ENCODE measurements at regions not wholly inside any gene's neighbourhood (a gene's known extent, or its start where the extent isn't known, plus 50 kb on each side); places are given as distances from the start of the nearest gene placed in this dataset.

- Histone ChIP-seq H3K4me3 (ENCODE audit: low read length) (no peak overlapping the region), H3K9ac (ENCODE audit: low read length) (no peak overlapping the region), H3K4me1 (ENCODE audit: control insufficient read depth, insufficient read depth, low read length) (no peaks in the 10 kb centered on the region), H3K36me3 (ENCODE audit: control insufficient read depth, insufficient read depth, low read length) (no peaks in the 10 kb centered on the region), H3K27me3 (ENCODE audit: control insufficient read depth, insufficient read depth, low read length) (no peaks in the 10 kb centered on the region), H3K9me3 (ENCODE audit: control insufficient read depth, low read length) (no peaks in the 10 kb centered on the region)
Observed at GRCh38 chr7:94288096-94288495, 106.6 kb upstream of the COL1A2 start.

GRCh38 chr7:94289071-94289470, 105.6 kb upstream of the COL1A2 start:
- Histone ChIP-seq H3K9me3 (ENCODE audit: control insufficient read depth, low read length) (no peaks in the 10 kb centered on the region), H3K4me3 (ENCODE audit: low read length) (no peak overlapping the region), H3K9ac (ENCODE audit: low read length) (no peak overlapping the region), H3K27me3 (ENCODE audit: control insufficient read depth, insufficient read depth, low read length) (no peaks in the 10 kb centered on the region), H3K36me3 (ENCODE audit: control insufficient read depth, insufficient read depth, low read length) (no peaks in the 10 kb centered on the region), H3K4me1 (ENCODE audit: control insufficient read depth, insufficient read depth, low read length) (no peaks in the 10 kb centered on the region)

GRCh38 chr7:94294471-94295131, 100.1 kb upstream of the COL1A2 start:
- Histone ChIP-seq H3K27me3 (ENCODE audit: control insufficient read depth, insufficient read depth, low read length) (no peaks in the 10 kb centered on the region), H3K4me1 (ENCODE audit: control insufficient read depth, insufficient read depth, low read length) (peaks cover 5% of the 10 kb centered on the region), H3K9ac (ENCODE audit: low read length) (no peak overlapping the region), H3K9me3 (ENCODE audit: control insufficient read depth, low read length) (no peaks in the 10 kb centered on the region), H3K4me3 (ENCODE audit: low read length) (no peak overlapping the region), H3K36me3 (ENCODE audit: control insufficient read depth, insufficient read depth, low read length) (no peaks in the 10 kb centered on the region)

DNA sequence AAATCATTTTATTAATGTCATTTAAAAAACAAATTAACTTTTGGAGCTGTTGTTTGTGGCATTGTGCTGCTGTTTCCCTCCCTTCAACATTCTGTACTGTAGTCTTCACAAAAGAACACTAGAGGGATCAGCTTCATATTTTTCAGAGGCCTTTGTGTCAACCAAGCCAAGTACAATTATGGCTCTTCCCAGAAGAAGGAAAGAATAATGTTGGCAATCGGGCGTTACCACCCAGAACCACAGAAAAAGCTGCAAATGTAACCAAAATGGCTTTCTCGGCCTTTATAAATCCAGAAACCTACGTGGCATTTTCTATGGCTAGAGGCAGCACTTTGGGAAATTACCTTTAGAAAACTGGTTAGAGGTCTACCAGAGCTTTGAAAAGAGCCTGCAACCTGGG, 98.8 kb upstream of the COL1A2 start:
- no peak overlapping the region for H3K9ac ChIP-seq (ENCODE audit: low read length)
- no peaks in the 10 kb centered on the region for H3K9me3 ChIP-seq (ENCODE audit: control insufficient read depth, low read length)
- H3K36me3 ChIP-seq (ENCODE audit: control insufficient read depth, insufficient read depth, low read length), result no peaks in the 10 kb centered on the region
- H3K4me1 ChIP-seq (ENCODE audit: control insufficient read depth, insufficient read depth, low read length), result peaks cover 5% of the 10 kb centered on the region
- H3K4me3 ChIP-seq (ENCODE audit: low read length), result no peak overlapping the region
- no peaks in the 10 kb centered on the region for H3K27me3 ChIP-seq (ENCODE audit: control insufficient read depth, insufficient read depth, low read length)

DNA sequence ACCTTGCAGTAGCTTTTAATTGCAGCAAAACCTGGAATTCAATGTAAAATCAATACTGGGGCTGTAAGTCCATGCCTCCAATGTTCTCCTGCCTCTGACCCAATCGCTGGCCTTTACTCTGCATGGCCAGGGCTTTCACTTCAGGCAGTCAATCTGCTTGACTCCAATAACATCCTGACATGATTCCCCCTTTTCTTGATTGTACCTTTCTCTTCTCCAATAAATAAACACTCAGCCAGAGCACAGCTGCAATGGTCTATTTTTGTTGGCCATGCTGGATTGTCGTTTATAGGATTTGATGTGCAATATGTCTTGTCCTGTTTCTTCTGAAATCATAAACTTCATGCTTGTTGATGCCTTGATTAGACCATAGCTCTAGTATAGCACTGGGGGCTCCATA, 97.8 kb upstream of the COL1A2 start:
- H3K27me3 ChIP-seq (ENCODE audit: control insufficient read depth, insufficient read depth, low read length), result no peaks in the 10 kb centered on the region
- peaks cover 5% of the 10 kb centered on the region for H3K4me1 ChIP-seq (ENCODE audit: control insufficient read depth, insufficient read depth, low read length)
- H3K4me3 ChIP-seq (ENCODE audit: low read length), result no peak overlapping the region
- H3K9me3 ChIP-seq (ENCODE audit: control insufficient read depth, low read length), result no peaks in the 10 kb centered on the region
- no peak overlapping the region for H3K9ac ChIP-seq (ENCODE audit: low read length)
- H3K36me3 ChIP-seq (ENCODE audit: control insufficient read depth, insufficient read depth, low read length), result no peaks in the 10 kb centered on the region

- Histone ChIP-seq H3K36me3 (ENCODE audit: control insufficient read depth, insufficient read depth, low read length) (no peaks in the 10 kb centered on the region), H3K9me3 (ENCODE audit: control insufficient read depth, low read length) (no peaks in the 10 kb centered on the region), H3K9ac (ENCODE audit: low read length) (no peak overlapping the region), H3K27me3 (ENCODE audit: control insufficient read depth, insufficient read depth, low read length) (no peaks in the 10 kb centered on the region), H3K4me3 (ENCODE audit: low read length) (no peak overlapping the region), H3K4me1 (ENCODE audit: control insufficient read depth, insufficient read depth, low read length) (peaks cover 5% of the 10 kb centered on the region)
Observed at GRCh38 chr7:94297397-94297838, 97.3 kb upstream of the COL1A2 start.

DNA sequence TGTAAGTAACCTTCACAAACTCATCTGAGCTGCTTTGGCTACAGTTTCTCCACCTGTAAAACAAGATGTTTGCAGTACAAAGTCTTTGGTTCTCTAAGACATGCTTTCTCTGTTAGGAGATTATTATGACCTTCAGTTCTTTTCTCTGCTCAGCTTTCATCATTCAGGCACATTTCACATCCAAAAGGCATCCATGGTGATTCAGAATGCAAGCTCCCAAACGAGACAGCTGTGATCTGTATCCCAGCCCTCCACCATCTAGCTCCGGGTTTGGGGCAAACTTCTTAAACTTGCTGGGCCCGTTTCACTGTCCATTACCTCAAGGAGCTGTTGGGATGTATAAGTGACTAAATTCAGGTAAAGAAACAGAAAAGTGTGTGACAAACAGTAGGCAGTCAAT, 95.8 kb upstream of the COL1A2 start:
- no peaks in the 10 kb centered on the region for H3K27me3 ChIP-seq (ENCODE audit: control insufficient read depth, insufficient read depth, low read length)
- peaks cover 11% of the 10 kb centered on the region for H3K4me1 ChIP-seq (ENCODE audit: control insufficient read depth, insufficient read depth, low read length)
- H3K36me3 ChIP-seq (ENCODE audit: control insufficient read depth, insufficient read depth, low read length), result no peaks in the 10 kb centered on the region
- no peak overlapping the region for H3K4me3 ChIP-seq (ENCODE audit: low read length)
- no peaks in the 10 kb centered on the region for H3K9me3 ChIP-seq (ENCODE audit: control insufficient read depth, low read length)
- H3K9ac ChIP-seq (ENCODE audit: low read length), result no peak overlapping the region

- Histone ChIP-seq H3K36me3 (ENCODE audit: control insufficient read depth, insufficient read depth, low read length) (no peaks in the 10 kb centered on the region), H3K4me3 (ENCODE audit: low read length) (no peak overlapping the region), H3K9ac (ENCODE audit: low read length) (no peak overlapping the region), H3K27me3 (ENCODE audit: control insufficient read depth, insufficient read depth, low read length) (no peaks in the 10 kb centered on the region), H3K4me1 (ENCODE audit: control insufficient read depth, insufficient read depth, low read length) (peaks cover 11% of the 10 kb centered on the region), H3K9me3 (ENCODE audit: control insufficient read depth, low read length) (no peaks in the 10 kb centered on the region)
Observed at GRCh38 chr7:94300176-94300835, 94.4 kb upstream of the COL1A2 start.

DNA sequence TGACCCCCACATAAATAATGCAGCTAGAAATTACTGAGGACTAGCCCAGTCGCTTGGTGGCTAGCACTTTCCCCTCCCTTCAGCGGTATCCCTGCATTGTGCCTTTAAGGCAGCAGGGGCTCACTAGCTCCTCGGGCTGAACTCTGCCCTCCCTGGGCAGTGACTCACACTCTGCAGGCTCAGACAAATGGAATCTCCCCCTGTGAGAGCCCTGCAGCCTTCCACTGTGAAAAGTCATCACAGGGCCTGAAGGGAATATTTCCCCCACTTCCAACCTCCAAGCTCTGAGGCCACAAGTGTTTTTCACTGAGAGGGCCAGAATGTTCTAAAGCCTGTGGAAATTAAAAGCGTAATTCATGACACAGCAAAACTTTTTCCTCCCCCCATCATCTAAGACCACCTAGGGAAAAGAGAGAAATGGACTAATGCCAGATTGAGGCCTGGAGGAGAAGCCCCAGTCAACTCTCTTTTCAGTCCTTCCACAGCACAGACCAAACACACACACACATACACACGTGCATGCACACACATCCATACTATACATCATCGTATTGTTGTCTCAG, 93.6 kb upstream of the COL1A2 start:
- Histone ChIP-seq H3K27me3 (ENCODE audit: control insufficient read depth, insufficient read depth, low read length) (no peaks in the 10 kb centered on the region), H3K4me3 (ENCODE audit: low read length) (no peak overlapping the region), H3K36me3 (ENCODE audit: control insufficient read depth, insufficient read depth, low read length) (no peaks in the 10 kb centered on the region), H3K9ac (ENCODE audit: low read length) (no peak overlapping the region), H3K4me1 (ENCODE audit: control insufficient read depth, insufficient read depth, low read length) (peaks cover 11% of the 10 kb centered on the region), H3K9me3 (ENCODE audit: control insufficient read depth, low read length) (no peaks in the 10 kb centered on the region)

- Histone ChIP-seq H3K4me1 (ENCODE audit: control insufficient read depth, insufficient read depth, low read length) (peaks cover 5% of the 10 kb centered on the region), H3K9me3 (ENCODE audit: control insufficient read depth, low read length) (no peaks in the 10 kb centered on the region), H3K9ac (ENCODE audit: low read length) (no peak overlapping the region), H3K36me3 (ENCODE audit: control insufficient read depth, insufficient read depth, low read length) (no peaks in the 10 kb centered on the region), H3K4me3 (ENCODE audit: low read length) (no peak overlapping the region), H3K27me3 (ENCODE audit: control insufficient read depth, insufficient read depth, low read length) (no peaks in the 10 kb centered on the region)
Observed at GRCh38 chr7:94303118-94303517, 91.6 kb upstream of the COL1A2 start.

GRCh38 chr7:94303695-94304094, 91.0 kb upstream of the COL1A2 start:
- Histone ChIP-seq H3K9me3 (ENCODE audit: control insufficient read depth, low read length) (no peaks in the 10 kb centered on the region), H3K9ac (ENCODE audit: low read length) (no peak overlapping the region), H3K4me1 (ENCODE audit: control insufficient read depth, insufficient read depth, low read length) (peaks cover 5% of the 10 kb centered on the region), H3K4me3 (ENCODE audit: low read length) (no peak overlapping the region), H3K27me3 (ENCODE audit: control insufficient read depth, insufficient read depth, low read length) (no peaks in the 10 kb centered on the region), H3K36me3 (ENCODE audit: control insufficient read depth, insufficient read depth, low read length) (no peaks in the 10 kb centered on the region)

GRCh38 chr7:94304878-94305277, 89.8 kb upstream of the COL1A2 start:
- Histone ChIP-seq H3K4me1 (ENCODE audit: control insufficient read depth, insufficient read depth, low read length) (peaks cover 5% of the 10 kb centered on the region), H3K9me3 (ENCODE audit: control insufficient read depth, low read length) (no peaks in the 10 kb centered on the region)

More at GRCh38 chr7:94304878-94305277, 89.8 kb upstream of the COL1A2 start:
- Histone ChIP-seq H3K36me3 (ENCODE audit: control insufficient read depth, insufficient read depth, low read length) (no peaks in the 10 kb centered on the region), H3K4me3 (ENCODE audit: low read length) (no peak overlapping the region), H3K27me3 (ENCODE audit: control insufficient read depth, insufficient read depth, low read length) (no peaks in the 10 kb centered on the region), H3K9ac (ENCODE audit: low read length) (no peak overlapping the region)

Measured in mucosa of stomach (tissue), 1 donor.